PFSK-1 (cell line): ENCODE measurements at regions not wholly inside any gene's neighbourhood (a gene's known extent, or its start where the extent isn't known, plus 50 kb on each side); places are given as distances from the start of the nearest gene placed in this dataset.

Experiments
- FOXP2 ChIP-seq: optimal IDR thresholded peaks from 2 replicates; pipeline ENCODE3; 2011; ENCODE audit warnings: borderline replicate concordance, control low read depth, inconsistent platforms; ENCODE audit not compliant: insufficient read depth; ENCODE audit errors: extremely low read length, extremely low read depth
- POLR2AphosphoS5 ChIP-seq: IDR thresholded peaks from 2 replicates; pipeline ENCODE4 v1.6.1; 2012; ENCODE audit warnings: low read depth, mild to moderate bottlenecking, control low read depth, low read length, moderate library complexity
- REST ChIP-seq, 2 experiments: IDR thresholded peaks; 2 replicates each; pipeline versions ENCODE4 v1.6.1 to v1.8.0; 2011 to 2012; ENCODE audit warnings: low read depth in 2 of 2, low read length in 2 of 2, control low read depth in 1 of 2, inconsistent platforms in 1 of 2, mild to moderate bottlenecking in 1 of 2, moderate library complexity in 1 of 2; ENCODE audit not compliant: insufficient read depth in 1 of 2

GRCh38 chr13:76783798-76784197 is 102.4 kb downstream of the KCTD12 start:
- no peak for TF ChIP-seq FOXP2
- TF ChIP-seq POLR2AphosphoS5 = no peak
- no peak for TF ChIP-seq REST (IDR thresholded peaks at IDR 0.05; ENCODE audit: insufficient read depth in 1 of 2, low read depth in 2 of 2, low read length in 2 of 2)
